GM18909 (cell line): ENCODE measurements at regions not wholly inside any gene's neighbourhood (a gene's known extent, or its start where the extent isn't known, plus 50 kb on each side); places are given as distances from the start of the nearest gene placed in this dataset.
"Not testable (repeated sequence)": the region's sequence is repeated elsewhere in the genome, so short reads cannot be mapped to it uniquely, and the experiment has no call there.

Experiments
- ATAC-seq: cut with Tn5 transposase; IDR thresholded peaks from one replicate; pipeline ENCODE4 v1.9.1; 2021; ENCODE audit warnings: mild to moderate bottlenecking; ENCODE audit not compliant: unreplicated experiment, poor library complexity

DNA sequence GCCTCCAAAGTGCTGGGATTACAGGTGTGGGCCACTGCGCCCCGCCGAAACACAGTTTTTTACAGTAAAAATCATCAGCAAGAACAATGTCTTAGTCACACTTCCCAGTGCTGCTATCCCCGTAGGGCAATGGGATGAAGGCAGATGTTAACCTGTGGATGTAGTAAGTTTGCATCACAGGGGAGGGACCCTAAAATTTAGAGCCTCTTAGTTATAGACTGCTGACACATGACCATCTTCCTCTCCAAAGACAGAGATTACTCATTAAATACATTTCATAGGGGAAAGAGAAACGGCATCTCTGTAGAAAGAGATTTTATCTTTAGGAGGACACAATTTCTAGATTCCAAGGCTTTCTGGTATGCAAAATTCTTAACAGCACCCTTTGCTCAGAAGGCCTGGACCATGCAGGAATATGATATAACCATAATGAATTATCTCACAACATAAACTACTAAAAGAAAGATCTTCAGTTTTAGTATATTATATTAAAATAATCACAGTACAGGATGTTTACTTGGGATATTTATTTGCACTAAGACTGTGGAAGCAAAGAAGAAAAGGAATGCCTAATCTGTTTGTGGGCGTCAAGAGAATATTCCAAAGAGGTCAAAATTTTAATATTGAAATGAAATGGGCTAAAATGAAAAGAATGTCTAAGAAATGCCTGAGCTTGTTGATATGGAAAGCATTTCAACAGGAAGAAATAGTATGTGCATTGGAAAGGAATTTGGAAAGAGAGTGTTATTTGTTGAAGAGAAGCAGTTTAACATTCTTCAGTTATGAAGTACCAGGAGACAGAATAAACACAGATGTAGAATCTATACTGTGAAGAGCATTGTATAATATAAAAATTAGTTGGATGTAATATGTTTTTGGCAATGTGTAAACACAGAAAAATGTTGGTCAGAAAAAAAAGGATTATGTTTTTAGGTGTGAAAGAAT, 1228.3 kb upstream of the CHAC2 start:
- no peak for ATAC-seq

DNA sequence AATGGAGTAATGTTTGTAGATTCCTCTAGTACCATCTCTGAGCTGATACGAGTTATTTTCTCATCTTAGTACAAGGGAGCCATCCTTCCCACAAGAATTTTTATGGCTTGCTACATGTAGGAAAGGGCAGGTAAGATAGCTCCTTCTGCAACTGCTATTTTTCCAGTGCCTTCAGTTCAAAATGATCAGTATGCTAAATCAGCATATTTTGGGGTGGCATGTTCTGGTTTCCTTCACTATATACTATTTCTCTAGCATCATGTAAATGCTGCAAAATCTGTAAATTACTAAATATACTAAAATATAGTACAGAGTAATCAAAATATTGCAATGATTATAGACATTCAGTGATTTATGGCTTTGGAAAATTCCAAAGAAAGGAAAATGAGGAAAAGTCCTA, 1230.0 kb upstream of the CHAC2 start:
- ATAC-seq, result no peak

DNA sequence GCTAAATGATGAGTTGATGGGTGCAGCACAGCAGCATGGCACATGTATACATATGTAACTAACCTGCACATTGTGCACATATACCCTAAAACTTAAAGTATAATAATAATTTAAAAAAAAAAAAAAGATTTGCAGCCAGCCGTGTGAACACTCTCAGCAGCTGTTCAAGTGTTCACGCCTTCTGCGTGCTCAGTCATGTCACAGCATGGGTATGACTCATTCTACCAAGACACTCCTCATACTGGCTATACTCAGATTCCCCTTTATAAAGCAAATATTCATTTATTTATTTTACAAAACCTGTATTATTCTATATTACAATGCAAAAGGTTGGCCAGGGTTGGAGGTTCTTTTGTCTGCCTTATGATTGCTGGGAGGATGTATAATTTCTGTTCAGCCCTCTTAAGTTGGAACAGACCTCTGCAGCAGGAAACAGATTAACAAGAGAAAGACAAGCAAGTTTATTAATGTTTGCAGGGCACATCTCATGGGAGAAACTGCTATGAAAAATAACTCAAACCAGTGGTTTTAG, 1230.6 kb upstream of the CHAC2 start:
- no peak for ATAC-seq

DNA sequence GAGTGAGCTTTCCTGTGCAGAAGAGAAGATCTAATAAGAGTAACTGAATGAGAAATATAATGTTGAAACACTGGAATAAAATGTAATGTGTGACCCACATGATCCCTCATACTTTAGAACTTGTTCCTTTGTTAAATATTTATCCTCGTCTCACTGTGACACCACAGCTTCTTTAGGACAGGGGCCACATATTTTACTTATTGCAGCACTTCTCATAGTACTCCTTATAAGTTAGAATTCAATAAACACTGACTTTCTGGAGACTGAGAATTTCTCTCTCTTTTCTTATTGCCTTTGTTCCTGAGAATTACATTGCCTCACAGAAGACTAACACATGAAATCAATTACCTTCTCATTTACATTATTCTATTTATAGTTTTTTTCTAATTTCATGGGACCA, 1234.6 kb upstream of the CHAC2 start:
- no peak for ATAC-seq

DNA sequence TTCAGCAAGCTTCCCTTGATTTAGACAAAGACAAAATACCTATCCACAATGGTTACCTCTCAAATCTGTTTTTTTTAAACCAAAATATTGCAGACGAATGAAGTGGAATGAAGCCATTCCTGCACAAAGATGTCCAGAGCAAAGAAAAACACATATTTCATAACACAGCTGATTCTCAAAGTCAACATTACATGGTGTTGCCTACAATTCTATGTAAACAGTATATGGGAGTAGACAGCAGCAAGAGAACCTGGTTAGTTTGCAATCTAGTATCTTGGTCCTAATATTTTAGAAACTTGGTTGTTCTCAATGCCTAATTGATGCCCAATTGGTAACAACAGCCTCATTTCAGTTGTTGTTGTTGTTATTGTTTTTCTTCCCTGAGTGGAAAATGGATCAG, 1240.9 kb upstream of the CHAC2 start:
- no peak for ATAC-seq

DNA sequence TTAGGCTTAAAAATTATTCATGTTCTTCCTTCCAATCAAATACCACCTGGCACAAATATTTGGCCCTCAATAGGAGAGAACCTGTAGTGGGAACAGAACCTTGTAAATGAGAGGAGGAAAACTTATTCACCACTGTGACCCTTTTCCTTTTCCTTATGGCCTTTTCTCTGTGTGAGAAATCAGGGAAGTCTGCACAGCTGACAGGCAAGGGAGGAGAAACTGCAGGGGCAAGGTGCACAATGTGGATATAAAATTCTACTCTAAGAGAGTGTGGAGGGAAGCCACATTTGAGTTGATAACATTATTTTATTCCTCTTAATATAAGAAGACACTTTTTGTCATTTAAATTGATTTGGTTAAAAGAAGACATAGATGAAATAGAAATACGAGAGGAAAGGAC, 1247.0 kb upstream of the CHAC2 start:
- no peak for ATAC-seq

DNA sequence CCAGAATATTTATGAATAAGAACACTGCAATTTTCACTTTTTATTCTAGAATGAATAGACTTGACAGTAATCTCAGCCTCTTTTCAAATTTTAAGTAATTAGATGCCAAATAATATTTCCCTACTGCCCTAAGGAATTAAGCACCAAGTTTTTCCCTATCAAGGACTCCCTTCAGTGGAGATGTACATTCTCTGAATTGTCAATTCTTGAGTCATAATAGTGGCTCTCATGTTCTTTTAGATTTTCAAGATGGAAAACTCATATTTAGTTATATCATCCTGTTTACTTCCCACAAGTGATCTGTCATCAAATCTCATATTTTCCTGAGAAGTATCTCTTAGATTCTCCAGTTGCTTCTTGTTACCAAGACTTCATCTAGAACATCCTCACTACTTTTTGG, 1248.9 kb upstream of the CHAC2 start:
- no peak for ATAC-seq

DNA sequence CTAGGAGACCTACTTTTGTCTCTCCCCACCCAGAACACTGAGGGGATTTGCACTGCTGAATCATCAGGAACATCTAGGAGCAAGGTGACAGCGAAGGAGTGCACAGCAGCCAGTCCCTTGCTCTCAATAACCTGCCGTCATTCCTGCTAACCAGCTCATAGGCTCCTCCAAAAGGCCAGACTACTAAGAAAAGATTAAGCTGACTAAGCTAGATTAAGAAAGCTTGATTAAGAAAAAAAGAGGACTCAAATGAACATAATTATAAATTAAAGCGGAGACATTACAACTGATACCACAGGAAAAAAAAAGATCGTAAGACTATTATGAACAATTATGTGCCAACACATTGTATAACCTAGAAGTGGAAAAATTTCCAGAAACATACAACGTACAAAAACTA, 1254.8 kb upstream of the CHAC2 start:
- ATAC-seq, result no peak

DNA sequence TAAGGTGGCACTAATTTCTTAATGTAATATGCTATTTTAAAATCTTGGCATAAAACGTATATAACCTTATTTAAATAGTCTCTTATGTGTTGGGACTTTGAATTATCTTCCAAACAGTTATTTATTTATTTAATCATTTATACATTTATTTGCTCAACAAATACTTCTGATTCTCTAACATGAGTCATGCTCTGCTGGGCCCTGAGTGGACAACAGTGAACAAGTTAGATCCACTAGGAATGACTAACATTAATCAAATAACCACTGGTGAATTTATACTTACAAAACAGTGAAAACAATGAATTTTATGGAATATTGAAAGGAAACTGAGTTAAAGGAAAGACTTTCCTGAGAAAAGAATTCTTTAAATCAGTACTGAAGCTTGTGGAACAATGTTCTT, 1257.2 kb upstream of the CHAC2 start:
- no peak for ATAC-seq

DNA sequence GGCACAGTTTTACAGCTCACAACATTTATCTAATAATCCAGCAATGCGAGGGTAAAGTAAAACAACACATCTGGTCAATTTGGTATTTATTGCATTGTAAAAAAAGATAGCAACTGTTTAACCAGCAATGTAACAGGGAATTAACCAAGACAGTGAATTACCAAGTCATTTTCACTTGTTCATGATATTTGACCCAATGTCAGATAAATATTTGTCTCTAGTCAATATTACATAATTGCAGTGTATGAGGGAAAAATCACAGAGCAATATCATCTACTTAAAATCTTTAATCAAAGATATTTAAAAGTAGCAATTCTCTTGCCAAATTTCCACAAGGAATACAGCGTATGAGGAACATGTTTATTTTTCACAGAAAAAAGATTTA, 1265.1 kb upstream of the CHAC2 start:
- no peak for ATAC-seq

DNA sequence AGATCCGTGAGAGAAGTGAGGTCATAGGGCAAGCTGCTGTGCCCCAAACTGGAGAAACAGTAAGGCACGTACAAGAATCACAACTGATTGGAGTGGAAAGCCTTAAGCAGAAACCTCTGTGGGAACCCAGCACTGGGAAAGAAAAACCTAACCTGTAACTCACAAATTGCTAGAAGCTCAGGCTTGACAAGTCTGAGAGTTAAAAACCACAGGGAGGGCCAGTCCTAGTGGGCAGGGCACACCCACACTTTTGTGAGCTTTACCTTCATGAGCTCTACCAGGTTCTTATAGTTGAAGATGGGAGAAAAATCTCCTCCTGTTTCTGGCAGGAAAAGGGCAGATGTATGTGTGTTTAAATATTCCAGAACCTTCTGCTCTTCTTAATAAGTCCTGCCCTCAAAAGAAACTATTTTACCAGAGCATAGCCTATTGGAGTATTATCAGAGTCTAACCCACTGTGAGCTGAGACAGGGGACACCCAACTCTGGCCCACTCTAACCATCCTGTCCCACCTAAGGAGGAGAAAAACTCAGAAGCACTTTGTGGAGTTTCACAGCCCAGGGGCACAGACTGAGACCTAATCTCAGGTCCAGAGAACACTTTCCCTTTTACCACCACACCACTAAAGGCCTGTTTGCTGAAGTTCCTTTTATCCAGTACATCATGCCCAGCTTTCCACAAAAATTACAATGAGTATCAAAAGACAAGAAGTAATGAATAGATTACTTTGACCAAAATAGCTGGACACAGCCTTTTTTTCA, 1265.7 kb upstream of the CHAC2 start:
- ATAC-seq, result no peak

DNA sequence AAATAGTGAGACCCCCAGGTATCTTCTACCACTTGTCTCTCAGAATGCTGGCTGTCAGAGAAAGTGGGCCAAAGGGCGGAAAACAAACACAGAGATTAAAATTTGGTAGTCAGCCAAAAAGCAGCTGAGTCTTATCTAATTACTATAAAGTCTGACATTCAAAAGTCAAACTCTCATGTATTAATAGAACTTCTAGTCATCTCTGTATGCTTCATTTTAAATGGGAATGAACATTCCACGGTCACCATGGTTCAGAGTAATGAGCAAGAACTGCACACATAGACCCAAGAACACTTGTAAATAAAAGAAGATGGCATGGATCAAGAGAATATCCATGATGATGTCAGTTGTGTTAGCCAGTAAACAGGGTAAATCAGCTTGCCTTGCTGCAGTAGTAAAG, 1267.0 kb upstream of the CHAC2 start:
- no peak for ATAC-seq

DNA sequence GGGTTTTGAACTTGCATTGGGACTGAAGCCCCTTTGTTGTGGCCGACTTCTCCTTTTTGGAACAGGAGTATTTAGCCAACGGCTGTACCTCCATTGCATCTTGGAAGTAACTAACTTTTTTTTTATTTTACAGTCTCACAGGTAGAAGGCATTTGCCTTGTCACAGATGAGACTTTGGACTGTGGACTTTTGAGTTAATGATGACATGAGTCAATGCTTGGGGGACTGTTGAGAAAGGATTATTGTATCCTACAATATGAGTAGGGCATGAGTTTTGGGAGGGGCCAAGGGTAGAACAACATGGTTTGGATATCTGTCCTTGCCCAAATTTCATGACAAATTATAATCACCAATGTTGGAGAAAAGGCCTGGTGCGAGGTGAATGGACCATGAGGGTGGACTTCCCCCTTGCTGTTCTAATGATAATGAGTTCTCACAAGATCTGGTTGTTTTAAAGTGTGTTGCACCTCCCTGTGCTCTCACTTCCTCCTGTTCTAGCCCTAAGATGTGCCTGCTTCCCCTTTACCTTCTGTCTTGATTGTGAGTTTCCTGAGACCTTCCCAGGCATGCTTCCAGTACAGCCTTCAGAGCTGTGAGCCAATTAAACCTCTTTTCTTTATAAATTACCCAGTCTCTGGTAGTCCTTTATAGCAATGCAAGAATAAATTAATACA, 1269.4 kb upstream of the CHAC2 start:
- no peak for ATAC-seq

DNA sequence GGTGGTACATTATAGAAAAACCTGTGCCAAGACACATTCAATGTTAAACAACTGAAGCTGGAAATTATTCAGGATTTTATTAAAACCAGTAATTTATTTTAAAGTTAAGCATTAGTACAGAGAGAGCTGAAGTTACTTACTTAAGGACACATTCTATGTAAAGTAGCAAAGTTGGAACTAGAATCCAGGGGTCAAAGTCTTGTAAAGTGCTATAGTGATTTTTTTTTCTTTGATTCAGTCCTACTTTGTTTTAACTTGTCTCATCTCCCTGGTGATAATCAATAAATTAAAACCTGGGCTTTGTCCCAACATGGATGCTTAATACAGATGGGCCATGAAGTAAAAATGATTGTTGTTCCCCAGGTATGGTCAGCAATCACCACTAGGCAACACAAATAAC, 1271.8 kb upstream of the CHAC2 start:
- ATAC-seq, result no peak

DNA sequence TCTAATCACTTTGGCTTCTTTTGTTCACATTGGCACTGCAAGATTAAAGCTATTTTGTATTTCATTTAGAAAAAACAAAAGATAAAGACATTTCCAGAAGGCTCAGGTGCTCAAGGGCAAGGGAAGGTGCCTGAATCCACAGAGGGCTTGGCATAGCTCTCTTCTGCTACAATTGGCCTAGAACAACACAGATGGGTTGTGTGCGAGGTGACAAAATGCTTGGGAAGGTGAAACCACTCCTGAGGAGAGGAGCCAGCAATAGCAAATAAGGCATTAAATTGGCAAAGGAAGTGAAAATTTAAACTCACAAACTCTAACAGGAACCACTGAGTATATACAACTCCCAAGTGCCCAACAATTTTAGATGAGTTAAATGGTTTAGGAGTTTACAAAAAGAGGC, 1290.4 kb upstream of the CHAC2 start:
- no peak for ATAC-seq

DNA sequence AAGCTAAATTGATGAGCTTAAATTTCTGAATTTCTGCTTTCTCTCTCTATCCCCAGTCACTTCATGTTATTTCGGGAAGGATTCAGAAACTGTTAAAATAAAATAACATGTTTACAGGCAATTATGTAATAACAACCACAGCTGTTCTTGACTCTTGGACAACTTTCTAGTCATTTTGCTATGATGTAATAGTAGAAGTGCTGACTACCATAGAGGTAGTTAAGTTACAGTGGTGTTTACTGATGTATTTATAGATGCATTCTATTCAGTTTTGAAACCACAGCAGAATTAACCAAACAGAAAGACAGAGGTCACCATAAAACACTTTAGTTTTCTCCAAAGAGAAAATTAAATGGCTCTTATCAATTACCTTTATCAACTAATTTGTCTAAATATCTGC, 1292.0 kb upstream of the CHAC2 start:
- ATAC-seq, result no peak

DNA sequence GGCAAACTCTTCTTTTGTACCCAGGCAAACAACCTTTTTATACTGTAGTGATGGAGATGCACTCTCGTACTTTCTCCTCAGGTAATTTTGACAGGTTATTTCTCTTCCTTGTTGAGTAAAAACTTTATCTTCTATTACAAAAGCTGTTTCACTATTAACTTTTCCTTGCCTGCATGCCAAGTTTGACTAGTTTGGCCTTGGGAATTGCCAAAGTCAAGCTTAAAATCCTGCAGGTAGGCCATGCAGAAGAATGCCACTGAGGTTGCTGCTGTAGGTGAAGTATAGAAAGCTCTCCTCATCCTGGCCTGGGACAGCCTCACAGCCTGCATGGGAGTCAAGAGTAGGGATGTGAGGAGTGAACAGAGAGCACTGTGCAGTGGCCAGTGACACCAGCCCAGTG, 1293.5 kb upstream of the CHAC2 start:
- ATAC-seq, result no peak

DNA sequence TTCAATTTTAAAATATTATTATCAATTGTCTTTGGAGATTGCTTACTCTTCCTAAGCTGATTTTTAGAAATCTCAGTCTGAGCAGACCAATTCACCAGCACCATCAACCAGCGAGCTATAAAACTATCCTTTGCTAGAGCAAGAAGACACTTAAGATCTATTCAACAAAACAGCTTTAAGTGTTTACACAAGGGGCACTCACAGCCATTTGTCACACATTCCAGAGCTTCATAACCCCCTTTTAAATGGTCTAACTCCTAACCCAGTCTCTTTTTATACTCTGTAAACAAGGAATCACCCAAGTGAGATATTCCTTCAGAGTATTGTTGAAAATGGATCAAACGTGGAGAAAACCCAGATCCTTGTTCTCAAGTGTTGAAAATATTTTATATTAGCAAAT, 1294.1 kb upstream of the CHAC2 start:
- no peak for ATAC-seq

DNA sequence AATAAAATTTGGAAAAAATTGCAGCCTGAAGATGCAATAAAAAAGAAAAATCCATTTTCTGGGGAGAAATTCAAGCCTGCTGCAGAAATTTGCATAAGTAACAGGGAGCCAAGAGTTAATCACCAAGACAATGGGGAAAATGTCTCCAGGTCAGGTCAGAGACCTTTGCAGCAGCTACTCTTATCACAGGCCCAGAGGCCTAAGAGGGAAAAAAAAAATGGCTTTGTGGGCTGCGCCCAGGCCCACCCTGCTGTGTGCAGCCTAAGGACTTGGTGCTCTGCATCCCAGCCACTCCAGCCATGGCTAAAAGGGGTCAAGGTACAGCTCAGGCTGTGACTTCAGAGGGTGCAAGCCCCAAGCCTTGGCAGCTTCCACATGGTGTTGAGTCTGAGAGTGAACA, 1297.1 kb upstream of the CHAC2 start:
- ATAC-seq, result not testable (repeated sequence)

DNA sequence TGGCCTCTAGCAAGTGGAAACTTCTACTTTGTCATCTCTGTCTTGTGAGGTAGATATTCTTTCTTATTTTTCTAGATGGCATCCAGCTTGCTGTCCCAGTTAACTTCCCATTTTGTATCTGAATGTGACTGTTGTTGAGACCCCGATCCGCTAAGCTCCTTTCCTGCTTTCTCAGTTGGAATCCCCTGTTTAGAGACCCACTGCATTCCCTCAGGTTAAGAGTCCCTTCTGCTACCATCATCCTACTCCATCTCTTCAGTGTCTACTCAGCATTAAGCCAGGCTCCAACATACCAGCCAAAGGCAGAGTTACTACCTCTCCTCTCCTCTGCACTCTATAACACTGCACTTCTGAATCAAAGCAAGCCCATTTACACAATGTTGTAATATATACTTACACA, 1300.4 kb upstream of the CHAC2 start:
- no peak for ATAC-seq

DNA sequence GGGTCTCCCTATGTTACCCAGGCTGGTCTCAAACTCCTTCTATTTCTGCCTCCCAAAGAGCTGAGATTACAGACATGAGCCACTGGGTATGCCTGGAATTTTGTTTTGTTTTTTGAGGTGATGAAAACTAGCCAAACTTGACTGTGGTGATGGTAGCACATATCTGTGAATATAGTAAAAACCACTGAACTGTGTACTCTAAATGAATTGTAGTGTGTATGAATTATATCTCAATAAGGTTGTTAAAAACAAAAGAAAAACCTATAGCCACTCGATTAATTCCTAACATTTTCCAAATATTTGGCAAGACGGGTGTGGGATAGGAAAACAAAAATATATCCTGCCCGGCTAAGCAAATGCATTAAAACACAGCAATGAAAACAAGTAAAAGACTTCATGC, 1302.3 kb upstream of the CHAC2 start:
- no peak for ATAC-seq
